TTC549 (cell line): ENCODE measurements at regions not wholly inside any gene's neighbourhood (a gene's known extent, or its start where the extent isn't known, plus 50 kb on each side); places are given as distances from the start of the nearest gene placed in this dataset.

Experiments
- FAIRE-seq: peaks from 2 replicates; lab custom pipeline; 2012; peaks lifted over from hg19 to GRCh38; lab: Jason Lieb, UNC

- no peak for FAIRE-seq
Observed at GRCh38 chr15:62579842-62580241, 414.8 kb upstream of the C2CD4B start.

GRCh38 chr15:62582580-62582979 lies 417.5 kb upstream of the C2CD4B start:
- FAIRE-seq = no peak

GRCh38 chr15:62584301-62585235 lies 419.5 kb upstream of the C2CD4B start:
- FAIRE-seq = no peak

- no peak for FAIRE-seq
Observed at GRCh38 chr15:62588938-62589670, 424.0 kb upstream of the C2CD4B start.

- no peak for FAIRE-seq
Observed at GRCh38 chr15:62591842-62592838, 427.1 kb upstream of the C2CD4B start.

GRCh38 chr15:62592920-62593319 lies 427.8 kb upstream of the C2CD4B start:
- FAIRE-seq = no peak

GRCh38 chr15:62593681-62594399 lies 428.8 kb upstream of the C2CD4B start:
- FAIRE-seq = no peak

- FAIRE-seq = no peak
Observed at GRCh38 chr15:62598217-62598616, 433.1 kb upstream of the C2CD4B start.

- FAIRE-seq = no peak
Observed at GRCh38 chr15:62599791-62600777, 435.0 kb upstream of the C2CD4B start.

GRCh38 chr15:62601777-62602545 lies 436.9 kb upstream of the C2CD4B start:
- FAIRE-seq = no peak

- no peak for FAIRE-seq
Observed at GRCh38 chr15:62603742-62604141, 438.7 kb upstream of the C2CD4B start.

- FAIRE-seq = no peak
Observed at GRCh38 chr15:62605282-62605681, 437.3 kb upstream of the TPM1 start.

- no peak for FAIRE-seq
Observed at GRCh38 chr15:62606376-62607113, 436.0 kb upstream of the TPM1 start.

GRCh38 chr15:62607114-62607462 lies 435.5 kb upstream of the TPM1 start:
- no peak for FAIRE-seq

- no peak for FAIRE-seq
Observed at GRCh38 chr15:62607643-62608042, 434.9 kb upstream of the TPM1 start.

GRCh38 chr15:62608369-62608768 lies 434.2 kb upstream of the TPM1 start:
- no peak for FAIRE-seq

GRCh38 chr15:62610265-62610869 lies 432.2 kb upstream of the TPM1 start:
- FAIRE-seq = no peak

GRCh38 chr15:62611002-62611401 lies 431.5 kb upstream of the TPM1 start:
- FAIRE-seq = no peak
